ENCODE measurements at regions not wholly inside any gene's neighbourhood (a gene's known extent, or its start where the extent isn't known, plus 50 kb on each side); places are given as distances from the start of the nearest gene placed in this dataset.
"Not testable (repeated sequence)": the region's sequence is repeated elsewhere in the genome, so short reads cannot be mapped to it uniquely, and the experiment has no call there.

DNA sequence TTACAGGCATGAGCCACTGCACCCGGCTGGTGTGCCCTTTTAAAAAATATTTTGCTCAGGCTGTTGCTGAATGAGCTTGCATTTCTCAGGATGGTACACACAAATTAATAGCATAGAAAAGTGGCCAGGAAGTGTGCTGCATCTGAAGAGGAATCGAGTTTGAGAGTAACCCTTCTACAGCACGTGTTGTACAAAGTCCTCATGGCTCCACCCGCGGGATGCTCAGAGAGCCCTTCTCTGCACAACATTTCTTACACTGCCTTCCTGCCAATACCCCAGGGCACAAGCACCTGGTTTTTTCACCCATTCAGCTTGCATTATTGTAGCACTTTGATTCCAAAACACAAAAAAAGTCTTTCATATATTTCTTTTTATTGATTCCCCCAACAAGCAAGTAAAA, 90.1 kb upstream of the NEDD4L start:
- no peak for DNase-seq (ENCODE audit: low read depth)

GRCh38 chr18:57951999-57952774, 91.8 kb upstream of the NEDD4L start:
- DNase-seq (ENCODE audit: low read depth), result no peak

DNA sequence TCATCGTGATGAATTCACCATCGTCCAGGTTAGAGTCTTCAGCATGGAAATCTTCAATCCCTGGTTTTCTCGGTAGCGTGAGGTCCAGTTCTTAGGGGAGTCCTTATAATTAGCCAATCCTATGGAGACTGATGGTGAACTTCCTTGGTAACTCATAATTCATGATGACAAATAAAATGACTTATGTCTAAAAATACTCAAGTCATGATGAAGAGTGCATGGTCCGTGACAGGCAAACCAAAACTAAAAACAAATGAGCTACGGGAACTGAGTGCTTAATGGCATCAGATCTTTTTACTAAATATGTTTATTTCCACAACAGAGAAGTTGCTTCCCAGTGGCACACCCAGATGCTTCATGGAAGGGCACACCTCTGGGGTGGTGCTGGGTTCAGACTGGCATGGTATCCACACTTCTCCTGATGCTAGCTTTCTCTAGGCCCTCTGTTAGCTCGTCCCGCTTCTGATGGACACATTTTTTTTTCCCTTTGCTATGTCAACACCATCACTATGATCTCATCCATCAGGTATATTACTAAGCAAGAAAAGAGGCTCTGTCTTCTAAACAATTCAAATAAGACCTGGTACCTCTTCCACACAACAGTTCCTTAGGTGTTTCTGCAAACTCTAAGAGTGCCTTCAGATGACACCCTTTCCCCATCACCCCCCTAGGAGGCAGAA, 92.8 kb upstream of the NEDD4L start:
- DNase-seq (ENCODE audit: low read depth), result no peak

- DNase-seq (ENCODE audit: low read depth), result no peak
These were observed 93.5 kb upstream of the NEDD4L start for GRCh38 chr18:57950542-57950941.

DNA sequence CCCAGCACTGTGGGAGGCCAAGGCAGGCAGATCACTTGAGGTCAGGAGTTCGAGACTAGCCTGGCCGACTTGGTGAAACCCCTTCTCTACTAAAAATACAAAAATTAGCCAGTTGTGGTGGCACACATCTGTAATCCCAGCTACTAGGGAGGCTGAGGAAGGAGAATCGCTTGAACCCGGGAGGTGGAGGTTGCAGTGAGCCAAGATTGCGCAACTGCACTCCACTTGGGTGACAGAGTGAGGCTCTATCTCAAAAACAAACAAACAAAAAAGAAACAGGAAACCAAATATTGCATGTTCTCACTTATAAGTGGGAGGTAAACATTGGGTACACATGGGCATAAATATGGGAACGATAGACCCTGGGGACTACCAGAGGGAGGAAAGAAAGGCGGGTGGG, 94.7 kb upstream of the NEDD4L start:
- not testable (repeated sequence) for DNase-seq (ENCODE audit: low read depth)

DNA sequence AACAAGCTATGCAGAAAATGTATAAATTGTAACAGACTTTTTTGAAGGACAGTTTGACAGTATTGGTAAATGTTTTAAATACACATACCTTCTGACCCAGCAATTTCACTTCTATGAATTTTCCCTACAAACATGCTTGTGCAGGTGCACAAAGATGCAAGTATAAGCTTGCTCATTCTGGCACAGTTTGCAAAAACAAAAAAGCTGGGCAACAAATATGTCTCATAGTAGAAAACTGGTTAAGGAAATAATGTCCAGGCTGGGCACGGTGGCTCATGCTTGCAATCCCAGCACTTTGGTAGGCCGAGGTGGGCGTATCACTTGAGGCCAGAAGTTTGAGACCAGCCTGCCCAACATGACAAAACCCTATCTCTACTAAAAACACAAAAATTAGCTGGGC, 96.9 kb upstream of the NEDD4L start:
- no peak for DNase-seq (ENCODE audit: low read depth)

- DNase-seq (ENCODE audit: low read depth), result no peak
These were observed 100.3 kb upstream of the NEDD4L start for GRCh38 chr18:57943723-57944122.

GRCh38 chr18:57942493-57942892, 101.5 kb upstream of the NEDD4L start:
- DNase-seq (ENCODE audit: low read depth), result no peak

DNA sequence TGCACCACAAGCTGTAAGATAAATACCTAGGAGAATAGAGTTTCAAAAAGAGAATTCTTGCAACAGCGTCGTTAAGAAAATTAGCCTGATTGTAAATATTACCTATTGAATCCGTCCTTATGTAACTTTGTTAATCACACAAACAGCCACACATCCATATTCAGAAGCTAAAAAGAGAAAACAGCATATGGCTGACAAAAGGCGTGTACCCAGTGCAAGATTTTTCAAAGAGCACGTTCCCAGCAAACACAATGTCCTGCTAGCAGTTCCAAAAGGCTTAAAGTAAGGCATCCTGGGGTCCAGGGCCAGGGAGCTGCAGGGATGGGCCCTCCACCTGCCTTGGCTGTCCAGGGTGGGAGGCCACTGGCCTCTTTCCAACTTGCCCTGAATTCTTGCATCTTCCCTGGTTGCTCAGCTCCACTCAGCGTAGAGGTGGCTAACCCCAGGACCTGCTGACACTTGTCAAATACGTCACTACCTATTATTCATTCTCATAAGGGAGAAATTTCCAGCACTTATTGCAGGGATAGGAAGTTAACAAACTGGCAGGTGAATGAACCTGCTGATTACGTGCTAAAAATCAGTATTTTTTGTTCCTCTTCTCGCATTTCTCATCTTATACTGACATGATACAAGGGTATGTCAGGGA, 102.1 kb upstream of the NEDD4L start:
- no peak for DNase-seq (ENCODE audit: low read depth)

GRCh38 chr18:57940166-57940660, 103.8 kb upstream of the NEDD4L start:
- DNase-seq (ENCODE audit: low read depth), result no peak

DNA sequence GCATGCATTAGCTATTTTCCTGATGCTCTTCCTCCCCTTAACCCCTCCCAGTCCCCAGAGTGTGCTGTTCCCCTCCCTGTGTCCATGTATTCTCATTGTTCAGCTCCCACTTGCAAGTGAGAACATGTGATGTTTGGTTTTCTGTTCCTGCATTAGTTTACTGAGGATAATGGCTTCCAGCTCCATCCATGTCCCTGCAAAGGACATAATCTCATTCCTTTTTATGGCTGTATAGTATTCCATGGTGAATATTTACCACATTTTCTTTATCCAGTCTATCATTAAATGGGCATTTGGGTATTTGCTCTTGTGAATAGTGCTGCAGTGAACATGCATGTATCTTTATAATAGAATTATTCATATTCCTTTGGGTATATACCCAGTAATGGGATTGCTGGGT, 109.7 kb upstream of the NEDD4L start:
- DNase-seq (ENCODE audit: low read depth), result not testable (repeated sequence)

GRCh38 chr18:57931038-57931437, 113.0 kb upstream of the NEDD4L start:
- DNase-seq (ENCODE audit: low read depth), result no peak

GRCh38 chr18:57930476-57930875, 113.5 kb upstream of the NEDD4L start:
- DNase-seq (ENCODE audit: low read depth), result no peak

GRCh38 chr18:57929922-57930321, 114.1 kb upstream of the NEDD4L start:
- DNase-seq (ENCODE audit: low read depth), result no peak

GRCh38 chr18:57928466-57928865, 115.6 kb upstream of the NEDD4L start:
- no peak for DNase-seq (ENCODE audit: low read depth)

DNA sequence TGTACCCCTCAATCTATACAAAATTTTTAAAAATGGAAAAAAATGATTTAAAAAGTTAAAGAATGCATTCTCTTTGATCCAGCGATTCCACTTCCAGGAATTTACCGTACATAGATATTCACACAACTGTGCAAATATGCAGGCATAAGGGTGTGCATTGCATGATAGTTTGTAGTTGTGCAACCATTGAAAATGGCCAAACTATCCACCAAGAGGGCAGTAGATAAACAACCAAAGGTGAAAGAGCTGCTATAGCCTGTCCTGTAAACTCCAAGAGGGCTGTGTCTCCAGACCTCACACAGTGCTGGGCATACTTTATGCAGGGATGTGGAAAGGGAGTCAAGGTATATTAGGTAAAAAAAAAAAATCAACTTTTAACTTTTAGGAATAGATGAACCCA, 116.5 kb upstream of the NEDD4L start:
- DNase-seq (ENCODE audit: low read depth), result no peak

DNA sequence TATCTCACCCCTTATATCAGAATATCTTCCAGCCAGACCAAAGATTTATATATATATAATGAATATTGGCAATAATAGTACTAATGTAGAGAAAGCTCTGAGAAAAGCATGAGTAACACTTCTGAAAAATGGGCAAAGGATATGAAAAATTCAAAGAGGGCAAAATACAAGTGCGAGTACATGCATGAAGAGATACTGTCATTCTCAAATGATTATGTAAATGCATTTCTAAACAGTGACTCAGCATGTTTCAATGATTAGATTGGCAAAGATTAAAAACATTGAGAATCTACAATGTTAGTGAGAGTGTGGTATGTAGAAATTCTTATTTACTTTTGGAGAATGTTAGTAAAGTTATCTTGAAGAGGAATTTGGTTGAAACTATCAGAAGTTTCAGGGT, 118.3 kb upstream of the NEDD4L start:
- no peak for DNase-seq (ENCODE audit: low read depth)

DNA sequence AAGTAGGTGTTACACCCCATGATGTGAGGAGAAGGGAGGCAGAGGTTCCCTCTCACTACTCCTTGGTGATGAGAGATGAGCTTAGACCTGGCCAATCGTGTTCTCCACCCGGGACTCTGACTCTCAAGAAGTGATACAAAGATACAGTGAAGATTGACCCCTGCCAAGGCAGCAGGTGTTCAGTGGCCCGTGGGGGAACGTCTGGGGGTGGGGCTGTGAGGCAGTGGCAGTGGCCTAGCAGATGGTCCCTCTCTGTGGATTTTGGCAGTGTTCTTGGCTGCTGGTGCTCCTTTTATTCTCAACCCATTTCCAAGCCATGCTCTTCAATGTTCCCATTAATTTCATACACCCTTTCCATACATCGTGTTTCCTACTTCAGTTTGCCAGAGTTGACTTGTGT, 120.4 kb upstream of the NEDD4L start:
- DNase-seq (ENCODE audit: low read depth), result no peak

DNA sequence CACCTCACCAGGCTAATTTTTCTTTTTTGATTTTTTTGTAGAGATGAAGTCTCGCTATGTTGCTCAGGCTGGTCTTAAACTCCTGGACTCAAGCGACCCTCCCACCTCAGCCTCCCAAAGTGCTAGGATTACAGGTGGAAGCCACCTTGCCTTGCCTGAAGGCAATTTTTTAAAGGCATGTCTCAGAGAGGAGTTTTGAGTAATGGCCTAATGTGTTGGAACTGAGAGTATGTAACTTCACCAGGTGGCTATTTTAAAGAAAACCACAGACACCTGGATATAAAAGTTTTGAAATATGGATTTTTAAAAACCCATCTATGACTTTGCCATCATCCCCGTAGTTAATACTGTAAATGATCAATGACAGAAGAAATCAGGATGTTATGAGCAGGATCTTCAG, 119.8 kb upstream of the ATP8B1 start:
- no peak for DNase-seq (ENCODE audit: low read depth)

- no peak for DNase-seq (ENCODE audit: low read depth)
These were observed 118.6 kb upstream of the ATP8B1 start for GRCh38 chr18:57921708-57922107.

DNA sequence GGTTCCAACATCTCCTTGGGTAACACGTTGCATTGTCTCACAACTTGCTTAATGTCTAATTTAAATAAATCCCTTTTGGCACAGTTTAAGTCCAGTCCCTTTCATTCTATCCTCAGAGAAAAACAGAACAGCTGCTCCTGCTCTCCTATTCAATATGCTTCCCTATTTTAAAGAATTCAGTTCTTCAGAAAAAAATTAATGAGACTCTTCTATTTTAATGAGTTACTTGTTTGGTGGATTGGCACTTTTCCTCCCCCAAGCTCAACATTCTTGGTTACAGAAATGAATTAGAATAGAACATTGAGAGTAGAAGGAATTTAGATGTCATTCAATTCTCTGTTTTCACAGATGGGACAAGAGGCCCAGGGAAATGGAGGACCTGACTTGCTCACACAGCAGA, 116.9 kb upstream of the ATP8B1 start:
- no peak for DNase-seq (ENCODE audit: low read depth)

DNA sequence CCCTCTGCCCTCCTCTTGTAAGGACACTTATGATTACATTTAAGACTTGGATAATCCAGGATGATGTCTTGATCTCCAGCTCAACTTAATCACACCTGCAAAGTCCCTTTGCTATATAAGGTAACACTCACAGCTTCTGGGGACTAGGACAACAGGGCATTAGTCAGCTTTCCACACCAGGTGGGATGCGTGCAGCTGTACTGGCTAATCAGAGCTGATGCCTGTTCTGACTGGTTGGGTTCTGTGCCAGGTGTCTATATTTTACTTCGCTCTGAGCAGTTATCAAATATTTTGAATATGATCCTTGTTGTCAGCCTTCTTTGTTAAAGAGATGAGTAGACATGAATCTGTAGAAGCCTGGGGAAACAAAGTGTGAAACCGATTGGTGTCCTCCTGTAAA, 115.5 kb upstream of the ATP8B1 start:
- no peak for DNase-seq (ENCODE audit: low read depth)

GRCh38 chr18:57916684-57917083, 113.6 kb upstream of the ATP8B1 start:
- DNase-seq (ENCODE audit: low read depth), result no peak

All from stimulated activated CD8-positive, alpha-beta memory T cell treated with anti-CD3 and anti-CD28 coated beads, Interleukin-7, amount 100 ng/mL, for 24 hours (primary cell).